GM19239 (cell line): ENCODE measurements at regions not wholly inside any gene's neighbourhood (a gene's known extent, or its start where the extent isn't known, plus 50 kb on each side); places are given as distances from the start of the nearest gene placed in this dataset.
"Not testable (repeated sequence)": the region's sequence is repeated elsewhere in the genome, so short reads cannot be mapped to it uniquely, and the experiment has no call there.

Experiments
- DNase-seq: peaks from one replicate; pipeline ENCODE4 v3.0.0; 2011; ENCODE audit warnings: low spot score; ENCODE audit not compliant: insufficient read length
- FAIRE-seq: peaks from 2 replicates; lab custom pipeline; 2011; peaks lifted over from hg19 to GRCh38; lab: Jason Lieb, UNC

- FAIRE-seq, result no peak
- DNase-seq, result no peak
These were observed 181.2 kb downstream of the COX18 start for GRCh38 chr4:72888331-72888730.

- DNase-seq (no peak), FAIRE-seq (no peak)
These were observed 182.4 kb downstream of the COX18 start for GRCh38 chr4:72887152-72887551.

- no peak for FAIRE-seq
- DNase-seq, result no peak
These were observed 182.9 kb downstream of the COX18 start for GRCh38 chr4:72886602-72887001.

DNA sequence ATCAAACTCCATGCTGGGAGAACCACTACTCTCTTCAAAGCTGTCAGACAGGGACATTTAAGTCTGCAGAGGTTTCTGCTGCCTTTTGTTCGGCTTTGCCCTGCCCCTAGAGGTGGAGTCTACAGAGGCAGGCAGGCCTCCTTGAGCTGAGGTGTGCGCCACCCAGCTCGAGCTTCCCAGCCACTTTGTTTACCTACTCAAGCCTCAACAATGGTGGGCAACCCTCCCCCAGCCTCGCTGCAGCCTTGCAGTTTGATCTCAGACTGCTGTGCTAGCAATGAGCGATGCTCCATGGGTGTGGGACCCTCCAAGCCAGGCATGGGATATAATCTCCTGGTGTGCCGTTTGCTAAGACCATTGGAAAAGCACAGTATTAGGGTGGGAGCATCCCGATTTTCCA is 185.3 kb downstream of the COX18 start:
- not testable (repeated sequence) for FAIRE-seq, DNase-seq

- no peak for DNase-seq
- no peak for FAIRE-seq
These were observed 192.6 kb downstream of the COX18 start for GRCh38 chr4:72876946-72877345.

DNA sequence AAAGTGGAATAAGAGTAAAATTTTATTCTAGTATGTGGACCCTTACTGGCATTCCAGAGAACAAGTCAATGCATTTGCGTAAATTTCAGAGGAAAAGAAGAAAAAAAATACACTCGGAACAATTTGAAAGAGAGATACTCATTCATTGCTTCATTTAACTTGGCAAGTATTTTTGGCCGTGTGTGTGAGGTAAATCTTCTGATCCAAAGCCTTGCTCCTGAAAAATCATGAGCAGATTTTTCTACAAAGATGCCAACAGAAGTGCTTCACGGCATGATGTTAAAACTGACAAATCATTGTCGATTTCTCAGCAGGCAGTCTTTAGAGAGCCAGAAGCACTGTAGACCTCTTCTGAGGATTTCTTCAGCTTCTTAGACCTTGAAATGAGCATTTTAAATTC is 194.0 kb downstream of the COX18 start:
- FAIRE-seq (no peak), DNase-seq (no peak)

DNA sequence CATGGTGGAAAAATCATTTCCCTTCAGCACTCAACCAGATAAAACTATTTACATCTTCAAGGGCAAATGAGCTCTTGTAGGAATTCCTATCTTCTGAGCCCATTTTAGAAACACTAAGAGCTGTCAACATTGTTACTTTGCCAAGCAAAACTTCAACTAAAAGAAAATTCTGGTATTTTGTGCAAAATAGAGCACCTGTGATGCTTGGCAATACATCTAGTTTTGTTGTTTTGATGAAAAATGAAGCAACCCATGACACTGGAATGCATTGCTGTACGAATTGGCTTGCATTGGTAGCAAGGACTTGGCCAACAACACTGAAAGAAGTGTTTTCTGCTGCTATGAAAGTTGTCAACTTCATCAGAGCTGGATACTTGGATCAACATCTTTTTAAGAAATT is 194.4 kb downstream of the COX18 start:
- FAIRE-seq (no peak), DNase-seq (no peak)

GRCh38 chr4:72864898-72865297 is 204.6 kb downstream of the COX18 start:
- FAIRE-seq (no peak), DNase-seq (no peak)

- not testable (repeated sequence) for DNase-seq, FAIRE-seq
These were observed 205.2 kb downstream of the COX18 start for GRCh38 chr4:72864277-72864676.

- no peak for DNase-seq
- FAIRE-seq, result no peak
These were observed 208.8 kb downstream of the COX18 start for GRCh38 chr4:72860766-72861165.

DNA sequence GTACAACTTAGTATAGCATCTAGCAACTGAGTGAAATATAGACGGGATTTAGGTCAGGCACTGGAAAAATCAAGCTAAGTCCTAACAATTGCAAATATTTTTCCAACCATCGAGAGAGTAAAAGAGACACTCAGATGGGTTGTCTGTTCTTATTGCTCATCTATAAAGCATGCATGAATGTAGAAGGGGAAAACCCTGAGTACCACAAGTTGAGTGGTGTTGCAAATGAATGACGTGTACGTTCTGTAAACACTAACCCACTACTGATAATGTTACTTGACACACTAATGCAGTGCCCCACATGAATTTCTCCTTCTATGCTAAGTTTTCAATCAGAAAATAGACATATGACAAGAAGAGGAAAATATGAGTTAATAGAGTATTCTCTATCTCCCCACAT is 211.2 kb downstream of the COX18 start:
- no peak for FAIRE-seq
- DNase-seq, result no peak

GRCh38 chr4:72857787-72858186 is 211.7 kb downstream of the COX18 start:
- FAIRE-seq, result no peak
- no peak for DNase-seq

- DNase-seq (no peak), FAIRE-seq (no peak)
These were observed 212.3 kb downstream of the COX18 start for GRCh38 chr4:72857216-72857615.

GRCh38 chr4:72846280-72847111 is 223.0 kb downstream of the COX18 start:
- no peak for FAIRE-seq
- DNase-seq, result no peak

DNA sequence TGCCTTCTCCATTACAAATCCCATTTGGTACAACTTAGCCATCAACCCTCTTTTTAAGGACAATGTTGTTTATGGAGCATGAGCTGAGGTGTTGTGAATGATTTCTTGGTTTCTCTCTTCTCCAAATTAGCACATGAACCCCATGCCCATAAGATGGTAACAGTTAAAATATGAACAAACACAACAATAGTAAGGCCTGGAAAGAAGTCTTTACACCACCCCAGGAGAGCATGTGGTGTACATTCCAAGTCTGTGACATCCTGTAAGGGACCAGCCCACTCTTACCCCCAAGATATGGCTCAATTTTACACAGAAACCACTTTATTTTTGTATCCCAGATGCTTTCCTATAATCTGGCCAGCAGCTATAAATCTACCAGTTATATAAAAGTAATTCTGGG is 226.1 kb downstream of the COX18 start:
- FAIRE-seq (no peak), DNase-seq (no peak)

DNA sequence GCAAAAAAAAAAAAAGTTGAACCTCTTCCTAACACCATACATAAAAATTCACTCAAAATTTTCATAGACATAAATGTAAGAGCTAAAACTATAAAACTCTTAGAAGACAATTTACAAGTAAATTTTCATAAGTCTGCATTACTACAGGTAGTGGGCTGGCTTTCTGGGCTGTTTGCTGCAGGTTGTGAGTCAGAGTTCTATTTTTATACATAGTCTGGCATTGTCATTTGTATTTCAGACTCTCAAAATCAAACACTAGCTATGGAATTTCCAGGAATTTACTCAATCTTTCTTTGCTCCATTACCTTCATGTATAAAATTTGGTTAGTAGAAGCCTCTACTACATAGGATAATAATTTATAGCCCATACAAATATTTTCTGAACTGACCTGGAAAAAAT is 227.2 kb downstream of the COX18 start:
- no peak for FAIRE-seq
- DNase-seq, result no peak

DNA sequence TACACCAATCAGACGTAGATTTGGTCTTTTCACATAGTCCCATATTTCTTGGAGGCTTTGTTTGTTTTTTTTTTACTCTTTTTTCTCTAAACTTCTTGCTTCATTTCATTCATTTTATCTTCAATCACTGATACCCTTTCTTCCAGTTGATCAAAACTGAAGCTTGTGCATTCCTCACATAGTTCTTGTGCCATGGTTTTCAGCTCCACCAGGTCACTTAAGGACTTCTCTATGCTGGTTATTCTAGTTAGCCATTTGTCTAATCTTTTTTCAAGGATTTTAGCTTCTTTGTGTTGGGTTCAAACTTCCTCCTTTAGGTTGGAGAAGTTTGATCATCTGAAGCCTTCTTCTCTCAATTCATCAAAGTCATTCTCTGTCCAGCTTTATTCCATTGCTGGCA is 229.3 kb downstream of the COX18 start:
- DNase-seq, FAIRE-seq: not testable (repeated sequence)

DNA sequence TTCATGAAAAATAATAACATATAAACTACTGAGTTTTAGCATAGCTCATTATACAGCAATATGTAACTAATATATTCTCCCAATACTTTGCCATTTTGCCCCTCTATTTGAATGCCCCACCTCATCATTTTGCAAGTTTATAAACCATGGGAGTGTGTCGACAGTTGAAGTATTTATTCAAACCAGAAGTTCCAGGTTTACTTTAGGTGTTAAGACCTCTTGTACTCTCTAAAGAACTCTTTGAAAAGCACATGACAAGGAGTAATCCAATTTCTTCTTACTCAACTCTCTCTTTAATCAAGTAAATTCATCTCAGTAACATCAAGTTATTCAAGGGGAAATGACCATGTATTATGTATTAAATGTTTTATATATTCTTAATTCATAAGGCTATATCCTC is 240.7 kb downstream of the COX18 start:
- FAIRE-seq (no peak), DNase-seq (no peak)

GRCh38 chr4:72827968-72828367 is 241.5 kb downstream of the COX18 start:
- DNase-seq (no peak), FAIRE-seq (no peak)

- FAIRE-seq (no peak), DNase-seq (no peak)
These were observed 249.4 kb downstream of the COX18 start for GRCh38 chr4:72820107-72820506.

- FAIRE-seq (no peak), DNase-seq (no peak)
These were observed 248.0 kb upstream of the ADAMTS3 start for GRCh38 chr4:72817012-72817411.

DNA sequence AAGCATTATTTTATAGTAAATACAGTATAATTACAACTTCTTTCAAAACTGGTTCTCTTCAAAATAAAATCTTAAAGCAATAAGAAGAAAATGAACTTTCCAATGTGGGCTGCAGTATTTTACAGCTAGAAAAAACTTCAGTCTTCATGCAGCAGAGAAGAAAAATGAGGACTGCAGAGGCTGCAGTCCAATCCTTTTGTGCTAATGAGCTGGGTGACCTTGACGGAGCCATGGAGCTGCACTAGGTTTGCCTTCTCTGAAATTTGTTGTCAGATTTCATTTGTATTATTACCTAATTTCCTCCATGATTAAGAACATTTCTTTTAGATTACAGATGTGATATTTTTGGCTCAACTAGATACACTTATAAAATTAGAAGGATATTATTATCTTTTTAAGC is 245.2 kb upstream of the ADAMTS3 start:
- DNase-seq (no peak), FAIRE-seq (no peak)
